Adrenal gland (tissue), 5 donors: ENCODE measurements at regions not wholly inside any gene's neighbourhood (a gene's known extent, or its start where the extent isn't known, plus 50 kb on each side); places are given as distances from the start of the nearest gene placed in this dataset.

Experiments
- CTCF ChIP-seq, 6 experiments: fragments of 450-650 bp in 4 of 6; fragments of 200-600 bp in 2 of 6; sonication (generic) in 1 of 6; IDR thresholded peaks; 1 replicate in 5 of 6; 2 replicates in 1 of 6; pipeline versions ENCODE4 v1.5.1 to v1.8.0; 2016 to 2021; ENCODE audit warnings: antibody characterized with exemption in 6 of 6, mild to moderate bottlenecking in 2 of 6, moderate library complexity in 1 of 6
- POLR2A ChIP-seq, 2 donors: fragments of 450-650 bp; IDR thresholded peaks; one replicate each; pipeline ENCODE4 v1.6.1; 2017; ENCODE audit warnings: antibody characterized with exemption in 2 of 2, mild to moderate bottlenecking in 2 of 2, moderate library complexity in 1 of 2
- donor health status: DM: no; HTN: no; CAD: no.

GRCh38 chr18:42414756-42415454, 459.9 kb downstream of the PIK3C3 start:
- TF ChIP-seq CTCF (IDR thresholded peaks at IDR 0.05): no peak
- no peak for TF ChIP-seq POLR2A (IDR thresholded peaks at IDR 0.05)
